ENCODE measurements at regions not wholly inside any gene's neighbourhood (a gene's known extent, or its start where the extent isn't known, plus 50 kb on each side); places are given as distances from the start of the nearest gene placed in this dataset.
A peak's percentile ranks its signal among the peaks of the same experiment; 100 is the strongest.
"Not testable (repeated sequence)": the region's sequence is repeated elsewhere in the genome, so short reads cannot be mapped to it uniquely, and the experiment has no call there.

GRCh38 chr5:42875785-42876374 is 64.2 kb upstream of the SELENOP start:
- DNase-seq (ENCODE audit: low read depth) = no peak
- TF ChIP-seq, protein P1, sequence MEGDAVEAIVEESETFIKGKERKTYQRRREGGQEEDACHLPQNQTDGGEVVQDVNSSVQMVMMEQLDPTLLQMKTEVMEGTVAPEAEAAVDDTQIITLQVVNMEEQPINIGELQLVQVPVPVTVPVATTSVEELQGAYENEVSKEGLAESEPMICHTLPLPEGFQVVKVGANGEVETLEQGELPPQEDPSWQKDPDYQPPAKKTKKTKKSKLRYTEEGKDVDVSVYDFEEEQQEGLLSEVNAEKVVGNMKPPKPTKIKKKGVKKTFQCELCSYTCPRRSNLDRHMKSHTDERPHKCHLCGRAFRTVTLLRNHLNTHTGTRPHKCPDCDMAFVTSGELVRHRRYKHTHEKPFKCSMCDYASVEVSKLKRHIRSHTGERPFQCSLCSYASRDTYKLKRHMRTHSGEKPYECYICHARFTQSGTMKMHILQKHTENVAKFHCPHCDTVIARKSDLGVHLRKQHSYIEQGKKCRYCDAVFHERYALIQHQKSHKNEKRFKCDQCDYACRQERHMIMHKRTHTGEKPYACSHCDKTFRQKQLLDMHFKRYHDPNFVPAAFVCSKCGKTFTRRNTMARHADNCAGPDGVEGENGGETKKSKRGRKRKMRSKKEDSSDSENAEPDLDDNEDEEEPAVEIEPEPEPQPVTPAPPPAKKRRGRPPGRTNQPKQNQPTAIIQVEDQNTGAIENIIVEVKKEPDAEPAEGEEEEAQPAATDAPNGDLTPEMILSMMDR (conservative IDR thresholded peaks at IDR 0.05; ENCODE audit: low read depth, low read length) = no peak
- no peak overlapping the region for H3K4me3 ChIP-seq (ENCODE audit: low read depth, low read length)

- TF ChIP-seq, protein P1 (conservative IDR thresholded peaks at IDR 0.05; ENCODE audit: low read depth, low read length) = no peak
- DNase-seq (ENCODE audit: low read depth) = no peak
- no peak overlapping the region for H3K4me3 ChIP-seq (ENCODE audit: low read depth, low read length)
These were observed 63.5 kb upstream of the SELENOP start for GRCh38 chr5:42875211-42875610.

DNA sequence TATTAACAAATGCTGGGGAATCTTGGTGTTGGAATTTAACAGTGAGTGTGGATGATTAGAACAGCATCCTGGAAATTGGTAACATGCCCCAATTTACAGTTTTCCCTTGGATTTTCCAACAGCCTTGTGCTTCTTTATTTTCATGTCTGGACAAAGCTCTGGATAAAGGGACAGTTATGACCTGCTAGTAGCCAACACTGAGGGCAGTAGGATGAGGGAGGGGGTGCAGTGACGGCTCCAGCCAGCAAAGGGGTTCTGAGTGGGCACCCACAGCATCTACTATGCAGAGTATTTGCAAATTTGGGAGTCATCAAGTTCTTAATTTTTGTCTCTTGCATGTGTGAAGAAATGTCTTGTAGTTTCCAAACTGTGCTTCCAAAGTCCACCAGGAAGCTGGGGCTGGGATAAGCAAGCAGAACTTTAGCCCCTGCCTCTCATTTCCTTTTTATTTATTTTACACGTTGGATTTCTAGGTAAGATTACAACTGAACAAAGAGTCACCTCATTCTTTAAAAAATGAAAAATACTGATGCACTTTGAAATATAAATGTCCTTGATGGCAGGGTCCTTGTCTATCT is 63.0 kb upstream of the SELENOP start:
- no peak for DNase-seq (ENCODE audit: low read depth)
- no peak overlapping the region for H3K4me3 ChIP-seq (ENCODE audit: low read depth, low read length)
- TF ChIP-seq, protein P1 (conservative IDR thresholded peaks at IDR 0.05; ENCODE audit: low read depth, low read length) = no peak

GRCh38 chr5:42872865-42873264 is 61.2 kb upstream of the SELENOP start:
- DNase-seq (ENCODE audit: low read depth) = no peak
- no peak overlapping the region for H3K4me3 ChIP-seq (ENCODE audit: low read depth, low read length)
- TF ChIP-seq, protein P1 (conservative IDR thresholded peaks at IDR 0.05; ENCODE audit: low read depth, low read length) = no peak

- no peak overlapping the region for H3K4me3 ChIP-seq (ENCODE audit: low read depth, low read length)
- TF ChIP-seq, protein P1 (conservative IDR thresholded peaks at IDR 0.05; ENCODE audit: low read depth, low read length) = peak; percentile 31
- DNase-seq (ENCODE audit: low read depth) = peak; percentile 28
These were observed 59.3 kb upstream of the SELENOP start for GRCh38 chr5:42870882-42871418.

DNA sequence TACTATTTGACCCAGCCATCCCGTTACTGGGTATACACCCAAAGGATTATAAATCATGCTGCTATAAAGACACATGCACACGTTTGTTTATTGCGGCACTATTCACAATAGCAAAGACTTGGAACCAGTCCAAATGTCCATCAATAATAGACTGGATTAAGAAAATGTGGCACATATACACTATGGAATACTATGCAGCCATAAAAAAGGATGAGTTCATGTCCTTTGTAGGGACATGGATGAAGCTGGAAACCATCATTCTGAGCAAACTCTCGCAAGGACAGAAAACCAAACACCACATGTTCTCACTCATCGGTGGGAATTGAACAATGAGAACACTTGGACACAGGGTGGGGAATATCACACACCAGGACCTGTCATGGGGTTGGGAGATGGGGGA is 56.7 kb upstream of the SELENOP start:
- not testable (repeated sequence) for H3K4me3 ChIP-seq (ENCODE audit: low read depth, low read length); DNase-seq (ENCODE audit: low read depth)

DNA sequence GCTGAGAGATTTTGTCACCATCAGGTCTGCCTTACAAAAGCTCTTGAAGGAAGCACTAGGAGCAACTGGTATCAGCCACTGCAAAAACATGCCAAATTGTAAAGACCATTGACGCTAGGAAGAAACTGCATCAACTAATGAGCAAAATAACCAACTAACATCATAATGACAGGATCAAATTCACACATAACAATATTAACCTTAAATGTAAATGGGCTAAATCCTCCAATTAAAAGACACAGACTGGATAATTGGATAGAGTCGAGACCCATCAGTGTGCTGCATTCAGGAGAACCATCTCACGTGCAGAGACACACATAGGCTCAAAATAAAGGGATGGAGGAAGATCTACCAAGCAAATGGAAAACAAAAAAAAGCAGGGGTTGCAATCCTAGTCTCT is 53.1 kb upstream of the SELENOP start:
- DNase-seq (ENCODE audit: low read depth); H3K4me3 ChIP-seq (ENCODE audit: low read depth, low read length): not testable (repeated sequence)
